Epithelial cell of proximal tubule (primary cell): ENCODE measurements at regions not wholly inside any gene's neighbourhood (a gene's known extent, or its start where the extent isn't known, plus 50 kb on each side); places are given as distances from the start of the nearest gene placed in this dataset.

Source experiments
- DNase-seq: peaks from one replicate; pipeline ENCODE4 v3.0.0-alpha.2; 2011; ENCODE audit warnings: low read depth
- H3K4me3 ChIP-seq: 2 replicates; pipeline ENCODE4 v1.5.1; 2011; ENCODE audit warnings: low read depth, mild to moderate bottlenecking, low read length
- CTCF ChIP-seq: conservative IDR thresholded peaks from 2 replicates; pipeline ENCODE4 v1.5.1; 2012; ENCODE audit warnings: low read depth, mild to moderate bottlenecking, low read length

- no peak overlapping the region for H3K4me3 ChIP-seq
- no peak for DNase-seq
- no peak for TF ChIP-seq CTCF
Observed at GRCh38 chr12:17642340-17642650, 447.7 kb downstream of the RERGL start.

DNA sequence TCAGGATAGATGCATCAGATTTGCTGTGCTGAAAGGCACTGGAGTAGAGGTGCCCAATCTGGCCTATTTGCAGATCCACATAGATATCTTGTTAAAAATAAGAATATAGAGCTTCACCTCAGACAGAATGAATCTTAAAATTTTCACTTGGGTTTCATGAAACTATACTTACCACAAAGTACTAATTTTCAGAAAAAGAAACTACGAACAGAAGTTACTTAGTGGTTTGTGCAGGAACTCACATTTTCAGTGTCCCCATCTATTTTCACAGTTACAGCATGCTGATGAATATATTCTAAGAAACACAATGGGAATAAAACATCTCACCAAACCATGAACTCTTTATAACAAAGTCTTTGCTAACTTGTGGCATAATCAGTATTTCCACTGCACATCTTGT is 449.4 kb downstream of the RERGL start:
- DNase-seq: no peak
- no peak overlapping the region for H3K4me3 ChIP-seq
- TF ChIP-seq CTCF: no peak

- DNase-seq: no peak
- no peak overlapping the region for H3K4me3 ChIP-seq
- TF ChIP-seq CTCF: no peak
Observed at GRCh38 chr12:17618831-17619230, 471.2 kb downstream of the RERGL start.

- no peak for TF ChIP-seq CTCF
- DNase-seq: no peak
- no peak overlapping the region for H3K4me3 ChIP-seq
Observed at GRCh38 chr12:17609701-17610100, 480.3 kb downstream of the RERGL start.

GRCh38 chr12:17609153-17609552 is 480.8 kb downstream of the RERGL start:
- no peak for TF ChIP-seq CTCF
- H3K4me3 ChIP-seq: no peak overlapping the region
- DNase-seq: no peak

- no peak for TF ChIP-seq CTCF
- no peak overlapping the region for H3K4me3 ChIP-seq
- DNase-seq: no peak
Observed at GRCh38 chr12:17595111-17595510, 494.9 kb downstream of the RERGL start.

- H3K4me3 ChIP-seq: no peak overlapping the region
- DNase-seq: no peak
- no peak for TF ChIP-seq CTCF
Observed at GRCh38 chr12:17593715-17594406, 496.1 kb downstream of the RERGL start.
